Stimulated activated naive CD8-positive, alpha-beta T cell treated with anti-CD3 and anti-CD28 coated beads, Interleukin-15, Interleukin-2, amounts not matched to agents 100 ng/mL and 50 ng/mL, for 24 hours (primary cell): ENCODE measurements at regions not wholly inside any gene's neighbourhood (a gene's known extent, or its start where the extent isn't known, plus 50 kb on each side); places are given as distances from the start of the nearest gene placed in this dataset.
"Not testable (repeated sequence)": the region's sequence is repeated elsewhere in the genome, so short reads cannot be mapped to it uniquely, and the experiment has no call there.

ENCODE experiments used
- H3K27ac Mint-ChIP-seq: one replicate; pipeline ENCODE4 v1.8.0; 2021; ENCODE audit warnings: mild to moderate bottlenecking, mixed read lengths
- H3K27me3 Mint-ChIP-seq: one replicate; pipeline ENCODE4 v1.8.0; 2021; ENCODE audit warnings: mixed read lengths
- H3K36me3 Mint-ChIP-seq: one replicate; pipeline ENCODE4 v1.8.0; 2021; ENCODE audit warnings: low read depth, mixed read lengths
- H3K4me1 Mint-ChIP-seq: one replicate; pipeline ENCODE4 v1.8.0; 2021; ENCODE audit warnings: low read depth, mixed read lengths
- H3K4me3 Mint-ChIP-seq: one replicate; pipeline ENCODE4 v1.8.0; 2021; ENCODE audit warnings: mild to moderate bottlenecking, mixed read lengths
- H3K9me3 Mint-ChIP-seq: one replicate; pipeline ENCODE4 v1.8.0; 2021; ENCODE audit warnings: mixed read lengths

DNA sequence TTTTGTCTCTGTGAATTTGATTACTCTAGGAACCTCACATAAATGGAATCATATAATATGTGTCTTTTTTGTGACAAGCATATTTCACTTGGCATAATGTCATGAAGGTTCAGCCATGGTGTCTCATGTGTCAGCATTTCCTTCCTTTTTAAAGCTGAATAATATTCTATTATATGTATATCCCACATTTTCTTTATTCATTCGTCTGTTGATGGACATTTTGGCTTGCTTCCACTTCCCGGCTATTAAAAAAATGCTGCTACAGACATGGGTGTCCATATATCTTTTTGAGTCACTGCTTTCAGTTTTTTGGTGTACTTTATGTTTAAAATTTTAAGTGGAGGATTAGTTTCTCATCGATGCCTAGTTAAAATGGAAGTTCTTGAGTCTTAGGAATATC, 59.8 kb upstream of the C5orf63 start:
- Mint-ChIP-seq H3K4me3 (no peak overlapping the region), H3K27me3 (no peaks in the 10 kb centered on the region), H3K27ac (no peak overlapping the region), H3K36me3 (no peaks in the 10 kb centered on the region), H3K4me1 (no peaks in the 10 kb centered on the region), H3K9me3 (no peaks in the 10 kb centered on the region)

DNA sequence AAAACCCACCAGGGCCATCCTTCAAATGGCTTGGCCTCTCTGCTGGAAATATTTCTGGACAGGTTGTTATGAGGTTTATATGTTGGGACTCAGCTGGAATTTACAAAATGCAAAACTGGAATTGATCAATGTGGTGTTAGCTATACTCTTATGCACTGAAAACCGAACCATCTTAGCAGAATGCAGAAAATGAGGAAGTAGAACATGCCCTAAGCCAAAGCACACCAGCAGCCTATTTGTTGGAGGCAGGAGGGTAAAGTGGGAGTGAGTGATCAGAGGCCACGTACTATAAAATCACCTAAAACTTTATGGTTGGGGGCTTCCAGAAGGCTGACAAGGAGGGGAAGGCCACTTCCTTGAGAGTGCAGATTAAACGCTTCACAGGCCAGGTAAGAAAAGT, 63.6 kb upstream of the C5orf63 start:
- no peaks in the 10 kb centered on the region for H3K4me1 Mint-ChIP-seq
- H3K9me3 Mint-ChIP-seq, result no peaks in the 10 kb centered on the region
- peaks cover 4% of the 10 kb centered on the region for H3K27me3 Mint-ChIP-seq
- no peak overlapping the region for H3K4me3 Mint-ChIP-seq
- no peaks in the 10 kb centered on the region for H3K36me3 Mint-ChIP-seq
- H3K27ac Mint-ChIP-seq, result no peak overlapping the region

DNA sequence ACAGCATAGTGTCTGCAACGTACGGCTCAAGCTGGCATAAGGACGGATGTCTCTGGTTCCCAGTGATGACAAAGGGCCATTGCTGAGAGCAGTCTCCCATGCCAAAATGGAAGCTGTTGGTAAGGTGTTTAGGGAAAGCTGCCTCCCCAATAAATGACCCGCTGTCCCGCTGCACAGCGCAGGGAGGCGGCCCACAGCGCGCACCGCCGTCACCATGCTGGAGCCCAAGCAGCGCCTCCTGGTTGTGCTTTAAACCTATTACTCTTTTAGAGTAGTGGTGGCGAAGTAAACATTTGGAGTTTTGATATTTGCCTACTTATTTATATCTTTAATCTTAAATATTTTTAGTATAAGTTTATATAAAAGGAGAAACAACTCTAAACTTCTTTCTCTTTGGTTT, 70.4 kb upstream of the C5orf63 start:
- H3K36me3 Mint-ChIP-seq, result no peaks in the 10 kb centered on the region
- H3K4me1 Mint-ChIP-seq, result no peaks in the 10 kb centered on the region
- H3K9me3 Mint-ChIP-seq, result no peaks in the 10 kb centered on the region
- H3K27ac Mint-ChIP-seq, result no peak overlapping the region
- H3K4me3 Mint-ChIP-seq, result no peak overlapping the region
- H3K27me3 Mint-ChIP-seq, result no peaks in the 10 kb centered on the region

DNA sequence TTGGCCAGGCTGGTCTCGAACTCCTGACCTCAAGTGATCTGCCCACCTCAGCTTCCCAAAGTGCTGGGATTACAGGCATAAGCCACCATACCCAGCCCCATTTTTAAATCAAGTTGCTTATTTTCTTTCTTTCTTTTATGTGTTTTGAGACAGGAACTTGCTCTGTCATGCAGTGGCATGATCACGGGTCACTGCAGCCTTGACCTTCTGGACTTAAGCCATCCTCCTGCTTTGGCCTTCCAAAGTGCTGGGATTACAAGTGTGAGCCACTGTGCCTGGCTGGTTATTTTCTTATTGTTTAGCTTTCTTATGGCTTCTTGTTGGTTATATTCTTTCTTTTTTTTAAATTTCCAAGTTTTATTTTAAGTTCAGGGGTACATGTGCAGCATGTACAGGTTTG, 79.7 kb upstream of the C5orf63 start:
- no peaks in the 10 kb centered on the region for H3K36me3 Mint-ChIP-seq
- H3K4me1 Mint-ChIP-seq, result no peaks in the 10 kb centered on the region
- H3K27me3 Mint-ChIP-seq, result peaks cover 9% of the 10 kb centered on the region
- H3K4me3 Mint-ChIP-seq, result no peak overlapping the region
- peaks cover 14% of the 10 kb centered on the region for H3K9me3 Mint-ChIP-seq
- no peak overlapping the region for H3K27ac Mint-ChIP-seq

DNA sequence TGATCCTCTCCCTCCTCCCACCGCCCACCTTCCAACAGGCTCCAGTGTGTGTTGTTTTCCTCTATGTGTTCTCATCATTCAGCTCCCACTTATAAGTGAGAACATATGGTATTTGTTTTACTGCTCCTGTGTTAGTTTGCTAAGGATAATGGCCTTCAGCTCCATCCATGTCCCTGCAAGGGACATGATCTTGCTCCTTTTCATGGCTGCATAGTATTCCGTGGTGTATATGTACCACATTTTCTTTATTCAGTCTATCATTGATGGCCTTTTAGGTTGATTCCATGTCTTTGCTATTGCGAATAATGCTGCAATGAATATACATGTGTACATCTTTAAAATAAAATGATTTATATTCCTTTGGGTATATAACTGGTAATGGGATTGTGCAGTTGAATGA, 80.2 kb upstream of the C5orf63 start:
- H3K27ac Mint-ChIP-seq, result no peak overlapping the region
- peaks cover 10% of the 10 kb centered on the region for H3K27me3 Mint-ChIP-seq
- peaks cover 15% of the 10 kb centered on the region for H3K9me3 Mint-ChIP-seq
- H3K4me3 Mint-ChIP-seq, result no peak overlapping the region
- no peaks in the 10 kb centered on the region for H3K36me3 Mint-ChIP-seq
- no peaks in the 10 kb centered on the region for H3K4me1 Mint-ChIP-seq

- H3K4me1 Mint-ChIP-seq, result no peaks in the 10 kb centered on the region
These were observed 90.4 kb upstream of the C5orf63 start for GRCh38 chr5:127163750-127164149.

DNA sequence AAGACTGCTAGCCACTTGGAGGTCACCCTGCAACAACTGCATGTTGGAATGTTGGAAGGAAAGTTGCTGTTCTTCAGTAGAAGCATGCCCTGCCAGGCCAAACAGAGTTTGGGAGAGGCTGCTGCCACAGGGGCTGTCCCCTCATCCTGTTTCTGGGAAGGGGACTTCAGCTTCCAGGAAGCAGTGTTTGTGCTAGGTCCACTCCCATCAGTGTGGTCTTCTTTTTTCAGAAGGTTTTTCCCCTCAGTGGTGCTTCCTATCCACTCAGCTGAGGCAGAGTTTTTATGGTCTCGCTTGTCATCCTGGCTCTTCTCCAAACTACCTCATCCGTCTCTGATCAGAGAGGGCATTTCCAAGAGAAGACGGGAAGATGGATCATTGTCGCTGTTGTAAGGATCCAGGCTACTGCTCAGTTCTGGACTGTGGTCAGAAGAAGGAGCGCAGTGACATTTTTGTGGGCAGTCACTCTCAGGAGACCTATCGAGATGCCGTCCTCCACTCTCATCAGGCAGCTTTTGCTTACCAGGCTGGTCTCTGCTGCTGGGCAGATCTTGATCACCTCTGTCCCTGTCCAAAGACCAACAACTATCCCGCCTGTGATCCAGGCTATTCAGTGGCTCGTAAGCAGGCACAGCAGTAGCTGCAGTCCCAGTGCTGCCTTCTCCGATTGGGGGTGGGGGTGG, 97.8 kb upstream of the C5orf63 start:
- Mint-ChIP-seq H3K27me3 (peaks cover 11% of the 10 kb centered on the region), H3K4me1 (no peaks in the 10 kb centered on the region), H3K4me3 (no peak overlapping the region), H3K9me3 (peaks cover 8% of the 10 kb centered on the region), H3K27ac (no peak overlapping the region), H3K36me3 (no peaks in the 10 kb centered on the region)

More at GRCh38 chr5:127163750-127164149, 90.4 kb upstream of the C5orf63 start:
- Mint-ChIP-seq H3K36me3 (no peaks in the 10 kb centered on the region), H3K27ac (no peak overlapping the region), H3K9me3 (peaks cover 1% of the 10 kb centered on the region), H3K4me3 (no peak overlapping the region), H3K27me3 (peaks cover 7% of the 10 kb centered on the region)

DNA sequence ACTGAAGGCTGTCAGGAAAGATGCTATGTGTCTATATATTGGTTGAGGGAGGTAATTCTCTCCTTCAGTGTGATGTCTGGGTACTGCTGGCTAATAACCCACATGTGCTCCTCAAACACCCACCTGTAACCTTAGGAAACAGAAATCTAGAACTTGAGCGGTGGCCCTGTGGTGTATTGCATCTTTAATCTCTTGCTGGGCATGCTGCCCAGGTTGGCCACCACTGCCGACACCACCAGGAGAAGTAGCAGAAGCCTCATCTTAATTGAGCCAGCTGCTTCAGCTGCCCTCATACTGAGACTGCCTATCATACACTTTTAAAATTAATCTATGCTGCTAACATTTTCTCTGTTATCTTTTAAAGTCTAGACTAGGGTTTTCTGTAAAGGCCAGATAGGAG, 103.5 kb upstream of the C5orf63 start:
- Mint-ChIP-seq H3K36me3 (no peaks in the 10 kb centered on the region), H3K27me3 (peaks cover 9% of the 10 kb centered on the region), H3K27ac (no peak overlapping the region), H3K4me3 (no peak overlapping the region), H3K9me3 (peaks cover 12% of the 10 kb centered on the region), H3K4me1 (no peaks in the 10 kb centered on the region)

DNA sequence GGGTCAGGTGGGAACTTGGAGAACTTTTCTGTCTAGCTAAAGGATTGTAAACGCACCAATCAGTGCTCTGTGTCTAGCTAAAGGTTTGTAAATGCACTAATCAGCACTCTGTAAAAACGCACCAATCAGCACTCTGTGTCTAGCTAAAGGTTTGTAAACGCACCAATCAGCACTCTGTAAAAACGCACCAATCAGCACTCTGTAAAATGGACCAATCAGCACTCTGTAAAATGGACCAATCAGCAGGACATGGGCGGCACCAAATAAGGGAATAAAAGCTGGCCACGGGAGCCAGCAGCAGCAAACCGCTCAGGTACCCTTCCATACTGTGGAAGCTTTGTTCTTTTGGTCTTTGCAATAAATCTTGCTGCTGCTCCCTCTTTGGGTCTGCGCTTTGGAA, 108.0 kb upstream of the MEGF10 start:
- not testable (repeated sequence) for H3K4me1 Mint-ChIP-seq, H3K4me3 Mint-ChIP-seq, H3K9me3 Mint-ChIP-seq, H3K27me3 Mint-ChIP-seq, H3K27ac Mint-ChIP-seq, H3K36me3 Mint-ChIP-seq

DNA sequence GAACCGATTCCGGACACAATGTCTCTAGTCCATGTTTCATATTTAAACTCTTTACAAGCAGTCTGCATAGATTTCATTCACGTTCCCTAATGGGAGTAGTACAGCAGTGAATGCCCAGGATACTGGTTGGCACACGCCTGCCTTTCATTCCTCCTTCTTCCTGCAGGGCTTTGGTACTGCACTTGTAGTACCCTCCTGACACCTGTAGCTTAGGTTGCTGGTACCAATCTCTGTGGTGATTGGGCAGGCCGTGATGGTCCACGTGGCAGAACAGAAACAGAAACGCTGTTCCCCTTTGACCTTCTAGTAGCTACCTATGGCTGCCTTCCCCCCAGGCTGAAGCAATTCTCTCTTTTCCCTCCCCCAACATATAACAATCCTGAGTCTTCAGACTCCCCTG, 107.3 kb upstream of the MEGF10 start:
- Mint-ChIP-seq H3K36me3 (no peaks in the 10 kb centered on the region), H3K4me1 (no peaks in the 10 kb centered on the region), H3K9me3 (no peaks in the 10 kb centered on the region), H3K27me3 (peaks cover 7% of the 10 kb centered on the region), H3K27ac (no peak overlapping the region), H3K4me3 (no peak overlapping the region)

- H3K27ac Mint-ChIP-seq, result no peak overlapping the region
- H3K36me3 Mint-ChIP-seq, result no peaks in the 10 kb centered on the region
- H3K9me3 Mint-ChIP-seq, result no peaks in the 10 kb centered on the region
- H3K27me3 Mint-ChIP-seq, result peaks cover 10% of the 10 kb centered on the region
- no peaks in the 10 kb centered on the region for H3K4me1 Mint-ChIP-seq
- H3K4me3 Mint-ChIP-seq, result no peak overlapping the region
These were observed 105.7 kb upstream of the MEGF10 start for GRCh38 chr5:127184851-127185250.

DNA sequence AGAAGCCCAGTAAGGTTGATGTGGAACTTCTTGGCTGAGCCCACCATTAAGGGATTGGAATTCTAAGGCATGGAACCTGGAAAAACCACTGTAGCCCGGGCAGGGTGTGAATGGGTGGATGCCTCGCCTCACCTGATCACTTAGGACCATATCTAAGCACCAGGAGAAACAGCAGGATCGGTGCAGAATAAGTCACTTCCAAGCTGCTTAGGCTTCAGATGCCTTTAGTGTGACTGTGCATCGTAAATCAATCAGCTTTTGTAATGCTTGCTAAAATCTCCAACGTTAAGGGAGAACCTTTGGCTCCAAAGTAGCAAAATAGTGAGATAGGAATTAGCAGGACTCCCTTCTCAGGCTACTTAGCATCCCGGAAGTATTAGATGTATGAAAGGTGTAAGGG, 103.9 kb upstream of the MEGF10 start:
- Mint-ChIP-seq H3K27me3 (peaks cover 6% of the 10 kb centered on the region), H3K36me3 (no peaks in the 10 kb centered on the region), H3K4me3 (no peak overlapping the region), H3K9me3 (no peaks in the 10 kb centered on the region), H3K27ac (no peak overlapping the region), H3K4me1 (no peaks in the 10 kb centered on the region)

GRCh38 chr5:127187706-127188105, 102.9 kb upstream of the MEGF10 start:
- Mint-ChIP-seq H3K9me3 (no peaks in the 10 kb centered on the region), H3K4me1 (no peaks in the 10 kb centered on the region), H3K27me3 (peaks cover 6% of the 10 kb centered on the region), H3K4me3 (no peak overlapping the region), H3K27ac (no peak overlapping the region), H3K36me3 (no peaks in the 10 kb centered on the region)

GRCh38 chr5:127192150-127192549, 98.4 kb upstream of the MEGF10 start:
- Mint-ChIP-seq H3K27me3 (peaks cover 17% of the 10 kb centered on the region), H3K27ac (no peak overlapping the region), H3K9me3 (no peaks in the 10 kb centered on the region), H3K4me3 (no peak overlapping the region), H3K4me1 (no peaks in the 10 kb centered on the region), H3K36me3 (no peaks in the 10 kb centered on the region)

GRCh38 chr5:127192836-127193338, 97.7 kb upstream of the MEGF10 start:
- H3K4me3 Mint-ChIP-seq, result no peak overlapping the region
- H3K27me3 Mint-ChIP-seq, result peaks cover 14% of the 10 kb centered on the region
- H3K27ac Mint-ChIP-seq, result no peak overlapping the region
- no peaks in the 10 kb centered on the region for H3K36me3 Mint-ChIP-seq
- H3K9me3 Mint-ChIP-seq, result no peaks in the 10 kb centered on the region
- H3K4me1 Mint-ChIP-seq, result no peaks in the 10 kb centered on the region

DNA sequence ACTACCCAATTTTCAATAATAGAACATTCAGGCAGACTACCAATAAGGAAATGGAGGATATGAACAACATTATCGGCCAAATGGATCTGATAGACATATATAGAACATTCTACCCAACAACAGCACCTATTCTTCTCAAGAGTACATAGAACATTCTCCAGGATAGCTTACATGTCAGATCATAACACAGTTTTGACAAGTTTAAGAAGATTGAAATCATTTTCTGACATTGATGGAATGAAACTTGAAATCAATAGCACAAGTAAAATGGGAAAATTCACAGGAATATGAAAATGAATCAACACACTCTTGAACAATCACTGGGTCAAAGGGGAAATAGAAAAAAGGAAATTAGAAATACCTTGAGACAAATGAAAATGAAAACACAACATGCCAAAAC, 94.6 kb upstream of the MEGF10 start:
- Mint-ChIP-seq H3K4me3 (no peak overlapping the region), H3K27me3 (peaks cover 17% of the 10 kb centered on the region), H3K27ac (no peak overlapping the region), H3K36me3 (no peaks in the 10 kb centered on the region), H3K4me1 (no peaks in the 10 kb centered on the region), H3K9me3 (no peaks in the 10 kb centered on the region)
